ENCODE measurements at regions not wholly inside any gene's neighbourhood (a gene's known extent, or its start where the extent isn't known, plus 50 kb on each side); places are given as distances from the start of the nearest gene placed in this dataset.

DNA sequence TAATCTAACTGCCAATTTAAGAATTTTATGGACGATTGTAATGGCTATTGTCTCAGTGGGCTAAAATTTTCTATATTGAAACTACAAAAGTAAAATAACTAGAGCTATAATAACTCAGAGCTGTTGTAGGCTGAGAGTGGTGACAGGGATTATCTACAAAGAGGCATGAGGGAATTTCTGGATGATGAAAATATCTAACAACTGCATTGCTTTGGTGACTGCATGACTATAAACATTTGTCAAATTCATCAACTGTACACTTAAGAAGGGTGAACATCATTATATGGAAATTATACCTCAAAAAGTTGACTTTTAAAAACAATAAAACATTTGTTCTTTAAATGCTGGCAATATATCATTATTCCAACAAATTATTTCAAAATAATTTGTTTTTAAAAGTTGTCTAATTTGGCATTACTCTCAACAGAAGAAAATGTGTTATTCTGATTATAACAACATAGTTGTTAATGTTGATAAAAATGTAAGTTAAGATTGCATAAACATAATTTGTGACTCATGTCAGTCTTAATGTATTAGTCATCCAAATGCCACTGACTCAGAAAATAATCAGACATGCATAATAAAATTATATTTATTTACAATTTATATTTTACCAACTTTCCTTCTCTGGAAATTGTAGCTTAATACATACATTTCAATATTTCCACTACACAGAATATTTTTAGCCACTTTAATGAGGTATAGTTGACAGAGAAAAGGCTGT lies 865.1 kb upstream of the VRK2 start (continued):
- TF ChIP-seq ASH2L (IDR thresholded peaks at IDR 0.05; ENCODE audit: low read length), result no peak
- TF ChIP-seq NRF1 (IDR thresholded peaks at IDR 0.05; ENCODE audit: low read depth, low read length), result no peak
- TF ChIP-seq GABPA (IDR thresholded peaks at IDR 0.05; ENCODE audit: borderline replicate concordance, insufficient read depth, low read length), result no peak
- TF ChIP-seq BRCA1 (IDR thresholded peaks at IDR 0.05; ENCODE audit: low read depth, low read length), result no peak
- TF ChIP-seq NANOG (IDR thresholded peaks at IDR 0.05; ENCODE audit: insufficient read depth, low read depth, low read length, poor library complexity, severe bottlenecking), result no peak
- TF ChIP-seq JUND (IDR thresholded peaks at IDR 0.05; ENCODE audit: low read length), result no peak

All from H1 (cell line).